GM21360 (cell line): ENCODE measurements at regions not wholly inside any gene's neighbourhood (a gene's known extent, or its start where the extent isn't known, plus 50 kb on each side); places are given as distances from the start of the nearest gene placed in this dataset.

Source experiments
- ATAC-seq: cut with Tn5 transposase; IDR thresholded peaks from one replicate; pipeline ENCODE4 v1.9.1; 2021; ENCODE audit warnings: mild to moderate bottlenecking, moderate library complexity; ENCODE audit not compliant: unreplicated experiment

DNA sequence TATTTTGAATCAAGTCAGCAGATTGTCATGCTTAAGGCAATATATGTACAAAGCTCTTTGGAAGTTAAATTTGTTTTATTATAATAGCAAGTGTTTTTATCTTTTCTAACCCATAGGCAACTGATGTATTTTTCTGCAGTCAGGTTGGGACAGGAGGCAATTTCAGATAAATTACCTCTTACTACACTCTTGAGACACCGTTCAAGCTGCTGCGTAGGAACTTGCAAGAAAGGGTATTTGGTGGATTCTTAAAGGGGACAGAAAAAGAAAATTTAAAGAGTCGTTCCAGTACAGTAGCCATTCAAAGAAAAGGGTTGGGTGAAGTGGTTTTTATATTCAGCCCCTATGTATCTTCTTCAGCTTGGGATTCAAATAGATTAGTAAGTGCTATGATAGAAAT lies 112.4 kb upstream of the APC start:
- no peak for ATAC-seq

DNA sequence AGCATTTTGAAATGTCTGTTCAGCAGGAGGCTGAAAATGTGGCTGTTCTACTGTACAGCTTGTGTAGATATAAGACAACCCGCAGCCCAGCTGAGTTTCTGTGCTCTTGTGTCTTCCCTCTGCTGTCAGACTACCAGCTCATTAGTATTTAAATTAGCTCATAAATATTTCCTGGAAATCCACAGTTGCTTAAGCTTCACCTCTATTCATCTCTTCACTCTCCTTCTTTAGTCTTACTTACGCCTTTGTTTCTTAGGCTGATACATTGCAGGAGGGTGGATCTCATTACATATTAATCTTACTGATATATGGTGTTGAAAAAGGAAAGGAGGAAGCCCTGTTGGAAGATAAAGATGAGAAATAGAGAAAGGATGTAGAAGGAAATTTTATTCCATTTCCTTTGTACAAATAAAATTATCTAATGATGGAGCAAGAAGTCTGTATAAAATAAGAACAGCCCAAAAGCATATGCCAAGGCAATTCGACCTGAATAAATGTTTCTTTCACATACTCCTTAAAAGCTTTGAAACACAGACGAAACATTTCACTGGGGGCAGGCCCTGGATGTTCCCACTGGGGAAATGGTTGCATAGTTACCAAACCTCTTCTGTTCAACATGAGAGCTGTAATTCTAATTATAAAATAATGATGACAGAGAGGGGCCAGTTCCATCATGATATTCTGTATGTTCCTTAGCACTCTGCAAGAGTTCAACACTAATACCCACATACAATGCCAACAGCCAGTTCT lies 111.8 kb upstream of the APC start:
- no peak for ATAC-seq

DNA sequence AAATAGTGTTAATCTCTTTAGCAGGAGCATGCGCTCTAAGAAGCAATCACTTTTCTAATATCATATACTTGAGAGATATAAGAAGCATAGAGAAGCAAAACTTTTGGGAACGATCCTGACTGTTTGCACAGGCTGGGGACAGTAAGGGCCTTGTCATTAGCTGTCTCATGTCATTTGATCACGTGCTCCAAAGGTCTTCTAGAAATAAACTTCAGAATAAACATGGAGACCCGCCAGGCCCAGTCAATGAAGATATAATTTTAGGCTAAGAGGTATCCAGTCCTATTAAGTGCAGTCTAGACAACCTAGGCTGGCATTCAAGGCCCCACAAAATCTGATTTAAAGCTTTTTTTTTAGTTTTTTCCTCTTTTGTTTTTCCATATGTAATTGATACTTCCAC lies 111.0 kb upstream of the APC start:
- ATAC-seq: no peak

DNA sequence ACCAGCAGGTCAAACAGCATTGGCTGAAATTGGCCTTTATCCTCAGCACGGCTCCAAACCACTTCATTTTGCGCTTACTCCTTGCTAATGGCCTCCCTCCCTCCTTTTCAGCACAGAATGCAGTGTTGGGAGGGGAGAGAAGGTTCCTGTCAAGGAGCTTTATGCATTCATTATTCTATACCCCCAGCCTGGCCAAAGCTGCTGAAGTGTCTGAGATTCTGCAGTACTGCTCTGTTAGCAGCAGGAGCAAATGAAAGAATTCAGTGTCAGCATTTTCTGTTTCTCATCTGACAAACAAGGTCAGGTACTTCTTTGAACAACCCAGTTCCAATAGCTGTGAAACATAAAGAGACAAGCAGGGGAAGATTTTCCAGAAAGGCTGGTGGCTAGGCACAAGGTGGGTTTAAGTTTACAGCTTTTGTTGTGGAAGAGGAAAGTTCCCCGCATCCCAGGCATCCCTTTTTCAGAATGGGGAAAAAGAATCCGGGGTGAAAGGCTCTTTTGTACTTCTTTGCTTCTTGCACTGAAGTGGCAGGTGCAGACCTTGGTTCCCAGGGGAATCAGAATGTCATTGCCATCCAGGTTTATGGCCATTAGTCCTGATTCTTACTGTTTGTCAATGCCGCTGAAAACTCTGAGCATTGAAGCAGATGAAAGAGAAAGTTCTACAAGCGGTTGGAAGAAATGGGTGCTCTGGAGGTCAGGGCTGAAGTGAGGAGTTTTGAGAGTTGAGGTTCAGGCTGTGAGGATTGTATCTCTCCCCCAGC lies 109.3 kb upstream of the APC start:
- no peak for ATAC-seq

DNA sequence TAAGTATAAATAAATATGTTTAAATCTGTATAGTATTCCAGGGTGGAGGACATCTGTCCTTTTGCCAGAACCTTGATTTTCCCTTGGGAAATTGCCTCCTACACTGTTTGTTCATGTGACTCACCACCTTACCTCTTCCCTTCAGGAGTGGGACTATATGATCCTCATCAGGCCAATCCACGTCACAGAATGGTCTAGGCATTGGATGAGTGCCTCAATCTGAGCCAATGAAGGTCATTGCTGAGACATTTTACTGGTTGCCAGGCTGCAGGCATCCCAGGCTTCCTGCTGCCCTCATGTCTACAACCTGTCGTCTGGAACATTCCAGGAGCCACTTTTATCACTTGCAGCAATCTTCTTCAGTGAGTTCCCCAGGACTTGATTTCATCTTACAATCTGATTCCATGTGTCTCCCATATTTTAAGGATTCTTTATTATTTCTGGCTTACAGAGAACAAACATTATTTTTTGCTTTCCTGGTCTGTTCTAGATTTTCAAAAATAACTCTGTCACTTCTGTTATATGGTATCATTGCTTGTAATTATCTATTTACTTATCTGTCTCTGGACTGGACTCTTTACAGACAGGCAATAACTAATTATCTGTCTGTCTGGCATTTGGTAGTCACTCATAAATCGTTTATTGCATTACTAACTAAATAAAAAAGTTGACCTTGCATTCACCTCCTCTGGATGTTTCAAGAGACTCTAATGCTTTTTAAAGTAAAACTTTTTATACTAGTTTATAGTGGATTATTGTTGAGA lies 107.3 kb upstream of the APC start:
- ATAC-seq: no peak

DNA sequence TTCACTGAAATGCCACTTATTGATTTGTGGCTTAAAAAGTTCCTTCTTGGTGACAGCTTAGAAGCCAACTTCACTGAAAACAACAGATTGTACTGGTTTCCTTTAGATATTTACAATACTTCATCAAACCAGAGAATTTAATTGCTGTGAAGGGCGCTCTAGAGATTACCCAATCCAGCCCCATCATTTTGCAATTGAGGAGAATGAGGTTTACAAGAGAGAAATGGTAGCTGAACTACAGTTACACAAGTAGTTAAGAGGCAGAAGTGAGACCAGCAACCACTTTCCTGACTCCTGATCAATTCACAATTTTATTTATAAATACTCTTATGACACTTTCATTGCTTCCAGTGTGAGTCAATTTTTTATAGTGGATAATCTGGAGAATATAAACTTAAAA lies 103.5 kb upstream of the APC start:
- no peak for ATAC-seq

DNA sequence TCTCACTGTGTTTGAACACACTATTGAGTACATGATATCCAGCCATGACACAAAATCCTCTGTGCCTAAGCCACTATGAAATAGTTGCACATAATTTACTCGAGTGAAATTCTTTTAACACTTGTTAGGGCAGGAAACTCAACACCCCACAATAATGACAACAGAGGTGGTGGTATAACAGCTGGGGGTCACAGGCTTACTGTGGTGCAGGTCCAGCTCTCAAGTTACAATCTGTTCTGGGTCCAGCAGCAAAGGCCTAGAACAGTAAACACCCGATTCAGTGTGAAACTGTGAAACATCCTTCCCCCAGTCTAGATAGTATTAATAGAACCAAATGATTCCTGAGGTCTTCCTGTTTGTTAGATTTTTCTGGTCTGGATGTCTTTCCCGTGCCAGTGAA lies 102.9 kb upstream of the APC start:
- ATAC-seq: no peak

DNA sequence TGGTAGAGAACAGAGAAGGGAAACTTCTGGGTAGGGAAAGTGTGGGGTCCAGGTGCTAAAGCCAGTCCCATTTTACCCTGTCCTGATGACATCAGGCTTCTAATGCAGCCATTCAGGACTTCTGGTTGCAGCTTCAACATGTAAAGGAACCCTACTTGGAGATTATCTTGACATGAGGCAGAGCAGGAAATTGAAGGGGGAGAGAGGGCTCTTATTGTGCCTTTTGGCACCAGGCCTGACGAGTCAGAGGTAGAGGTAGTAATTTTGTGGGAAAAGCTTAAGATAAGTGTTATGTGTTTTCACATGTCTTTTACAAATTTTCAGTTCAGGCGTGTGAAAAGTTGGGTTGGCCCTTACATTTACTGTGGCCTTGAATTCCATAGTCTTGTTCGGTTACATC lies 102.4 kb upstream of the APC start:
- ATAC-seq: no peak

DNA sequence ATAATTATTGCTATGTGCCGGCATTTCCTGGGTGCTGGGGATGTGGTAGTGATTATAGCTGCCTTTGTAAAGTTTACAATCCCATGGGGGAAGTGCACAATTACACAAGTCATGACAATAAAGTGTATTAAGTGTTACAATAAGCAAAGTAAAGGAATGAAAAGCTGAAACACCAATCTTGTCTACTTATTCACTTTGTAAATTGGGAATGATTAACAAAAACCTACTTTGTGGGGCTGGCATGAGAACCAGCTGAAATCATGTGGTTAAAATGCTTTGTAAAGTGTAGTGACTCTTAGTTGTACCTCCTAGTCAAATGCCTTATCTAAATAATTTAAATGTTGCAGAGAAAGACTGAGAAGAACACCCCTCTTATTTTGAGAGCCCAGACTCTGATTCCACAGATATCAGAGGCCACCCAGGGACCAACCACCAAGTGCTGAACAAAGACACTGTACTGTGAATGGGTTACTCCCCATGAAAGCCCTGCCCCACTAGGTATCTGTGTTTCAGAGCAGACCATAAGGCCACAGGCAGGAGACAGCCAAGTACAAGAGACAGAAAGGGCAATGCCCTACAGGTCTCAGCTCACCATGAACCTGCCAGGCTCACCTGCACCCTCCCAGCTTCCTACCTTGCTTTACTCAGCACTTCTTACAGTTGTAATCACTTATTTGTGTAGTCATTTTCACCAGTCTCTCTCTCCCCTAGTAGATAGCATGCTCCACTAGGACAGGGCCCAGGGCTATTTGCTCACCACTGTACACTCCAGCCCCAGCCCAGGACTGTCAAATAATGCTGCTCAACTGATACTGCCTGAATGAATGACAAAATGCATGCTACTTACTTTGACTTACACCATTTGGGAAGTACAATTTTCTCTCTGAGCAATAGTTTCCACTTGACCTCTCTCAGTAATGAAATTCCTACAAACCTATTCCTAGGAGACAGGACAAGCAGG lies 101.6 kb upstream of the APC start:
- ATAC-seq: no peak

DNA sequence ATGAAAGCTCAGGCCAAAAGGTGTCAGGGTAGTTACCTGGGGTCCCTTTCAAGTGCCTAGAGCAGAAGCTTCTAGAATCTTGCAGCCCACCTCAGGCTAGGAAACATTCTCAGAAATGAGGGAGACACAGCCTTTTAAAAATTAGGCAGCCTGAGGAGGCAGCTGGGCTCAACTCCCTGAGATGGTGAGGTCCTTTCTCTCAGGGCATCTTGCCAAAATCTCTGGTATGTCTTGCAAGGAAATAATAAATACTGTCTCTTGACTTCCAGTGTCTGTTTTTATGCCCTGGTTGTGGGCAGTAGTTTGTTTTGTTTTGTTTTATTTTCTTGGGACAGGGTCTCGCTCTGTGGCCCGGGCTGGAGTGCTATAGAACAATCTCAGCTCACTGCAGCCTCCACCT lies 100.9 kb upstream of the APC start:
- no peak for ATAC-seq

DNA sequence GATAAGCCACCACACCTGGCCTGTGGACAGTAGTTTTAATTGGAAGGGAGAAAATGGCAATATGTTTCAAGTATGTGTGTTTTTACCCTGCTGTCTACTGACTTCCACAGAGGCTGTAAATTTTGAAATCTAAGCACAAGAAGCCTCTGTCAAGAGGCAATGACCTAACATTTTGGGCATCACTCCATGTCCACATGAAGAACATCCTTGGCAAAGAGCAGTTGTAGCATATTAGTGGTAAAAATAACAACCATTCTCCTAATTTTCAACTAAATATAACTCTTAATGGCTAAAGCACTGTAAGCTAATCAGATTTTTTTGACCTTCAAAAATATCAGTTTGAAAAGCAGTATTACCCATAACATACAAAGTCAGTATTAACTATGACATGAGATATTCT lies 100.3 kb upstream of the APC start:
- no peak for ATAC-seq

DNA sequence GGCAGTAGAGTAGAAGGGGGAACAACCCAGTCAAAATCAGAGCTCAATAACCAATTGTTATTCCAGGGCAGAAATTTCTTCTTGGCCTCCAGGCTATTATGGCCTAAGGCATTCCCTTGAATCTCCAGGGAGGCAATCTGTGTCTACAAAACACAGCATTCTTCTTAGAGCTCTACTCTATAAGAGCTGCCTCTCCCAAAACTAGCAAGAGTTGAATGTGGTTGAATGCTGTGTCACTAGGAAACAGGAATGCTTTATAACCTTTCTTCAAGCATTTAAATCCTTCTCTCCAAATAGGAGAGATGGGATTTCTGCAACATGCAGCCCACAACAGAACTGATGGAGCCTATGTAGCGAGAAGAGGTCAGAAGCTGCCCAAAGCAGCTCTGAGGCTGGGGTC lies 97.1 kb upstream of the APC start:
- ATAC-seq: no peak

DNA sequence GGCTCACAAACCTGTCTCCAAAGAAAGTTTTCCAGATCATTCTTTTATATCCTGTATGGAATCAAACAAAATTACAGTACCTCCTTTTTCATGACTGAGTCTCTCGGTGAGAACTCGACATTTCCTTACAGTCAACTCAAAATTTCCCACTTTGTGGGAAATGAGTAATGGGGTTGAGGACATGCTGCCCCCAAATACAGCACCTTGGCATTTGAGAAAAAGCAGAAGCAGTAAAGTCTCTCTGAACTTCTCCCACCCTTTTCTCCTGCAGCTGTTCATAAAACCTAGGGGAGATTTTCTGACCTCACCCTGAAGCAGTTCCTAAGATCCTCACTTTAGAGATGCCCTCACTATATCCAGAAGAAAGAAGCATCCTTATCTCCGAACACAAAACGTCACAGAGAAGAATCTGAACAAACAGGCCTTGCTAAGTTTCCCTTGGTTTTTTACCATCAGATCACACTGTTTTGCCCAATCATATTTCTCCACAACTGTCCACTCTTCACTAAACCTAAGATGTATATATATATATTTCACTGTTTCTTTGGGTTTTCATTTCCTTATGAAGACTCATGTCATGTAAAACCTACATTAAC lies 96.1 kb upstream of the APC start:
- ATAC-seq: no peak

DNA sequence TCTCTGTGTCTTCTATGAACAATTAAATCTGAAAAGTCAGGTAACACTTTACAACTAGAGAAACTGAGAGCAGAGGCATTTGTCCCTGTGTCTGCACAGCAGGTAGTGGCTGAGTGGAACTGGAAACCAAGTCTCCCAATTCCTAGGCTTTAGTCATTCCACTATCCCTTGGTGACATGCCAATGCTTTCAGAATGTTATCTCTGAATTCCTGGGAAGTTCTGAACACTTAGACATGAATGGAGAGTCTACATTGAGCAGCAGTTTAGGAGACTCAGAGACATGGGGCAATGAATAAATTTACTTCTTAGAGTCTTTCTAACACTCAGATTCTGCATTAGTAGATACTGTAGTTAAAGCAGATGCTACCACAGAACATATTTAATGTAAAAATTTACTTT lies 94.8 kb upstream of the APC start:
- ATAC-seq: no peak

DNA sequence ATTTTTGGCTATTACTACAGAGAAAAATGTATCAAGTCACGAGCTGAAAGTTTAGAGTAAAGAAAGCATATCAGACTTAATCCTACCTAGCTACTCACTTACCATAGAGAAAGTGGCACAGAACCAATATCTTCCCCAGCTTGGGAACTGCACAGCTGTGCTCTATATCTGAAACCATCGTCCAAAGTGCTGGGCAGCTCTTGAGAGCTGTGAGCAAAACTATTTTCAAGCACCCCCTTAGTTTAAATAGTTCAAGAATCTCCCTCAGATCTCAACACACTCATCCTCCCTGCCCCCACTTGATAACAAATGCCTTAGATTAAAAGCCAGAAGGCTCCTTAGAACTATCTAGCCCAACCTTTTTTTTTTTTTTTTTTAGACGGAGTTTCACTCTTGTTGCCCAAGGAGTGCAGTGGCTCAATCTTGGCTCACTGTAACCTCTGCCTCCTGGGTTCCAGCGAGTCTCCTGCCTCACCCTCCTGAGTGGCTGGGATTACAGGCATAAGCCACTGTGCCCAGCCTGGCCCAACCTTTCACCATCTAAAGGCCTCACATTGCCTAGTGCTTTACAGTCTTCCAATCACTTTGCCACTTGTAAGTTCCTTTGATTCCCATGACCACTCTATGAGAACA lies 94.2 kb upstream of the APC start:
- no peak for ATAC-seq

DNA sequence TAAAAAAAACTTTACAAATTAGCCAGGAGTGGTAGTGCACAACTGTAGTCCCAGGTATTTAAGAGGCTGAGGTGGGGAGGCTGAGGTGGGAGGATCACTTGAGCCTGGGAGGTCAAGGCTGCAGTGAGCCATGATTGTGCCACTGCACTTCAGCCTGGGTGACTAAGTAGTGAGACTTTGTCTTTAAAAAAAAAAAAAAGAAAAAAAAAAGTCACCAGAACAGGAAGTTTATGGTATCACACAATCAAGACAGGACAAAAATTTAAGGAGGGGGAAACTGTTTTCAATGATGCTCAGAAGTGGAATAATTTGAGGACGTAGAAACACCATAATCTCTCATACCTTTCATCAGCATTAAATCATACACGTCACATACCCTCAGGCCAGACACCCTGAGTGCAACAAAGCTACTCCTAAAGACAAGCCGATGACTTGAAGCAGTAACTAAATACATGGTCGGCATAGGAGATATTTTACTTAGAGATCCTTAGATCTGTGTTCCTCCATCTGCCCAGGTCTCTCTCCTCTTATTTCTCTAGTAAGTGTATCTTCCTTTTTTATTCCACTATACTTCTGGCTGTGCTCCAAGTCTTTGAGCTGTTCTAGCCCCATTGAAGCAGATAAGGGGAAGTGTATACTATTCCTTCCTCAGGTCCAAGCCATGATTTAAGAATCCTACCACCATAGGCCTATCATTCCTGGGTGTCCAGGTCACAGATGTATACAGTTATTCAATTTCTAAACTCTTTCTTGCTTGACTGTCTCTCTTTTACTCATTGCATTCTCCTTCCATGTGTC lies 91.3 kb upstream of the APC start:
- ATAC-seq: no peak

DNA sequence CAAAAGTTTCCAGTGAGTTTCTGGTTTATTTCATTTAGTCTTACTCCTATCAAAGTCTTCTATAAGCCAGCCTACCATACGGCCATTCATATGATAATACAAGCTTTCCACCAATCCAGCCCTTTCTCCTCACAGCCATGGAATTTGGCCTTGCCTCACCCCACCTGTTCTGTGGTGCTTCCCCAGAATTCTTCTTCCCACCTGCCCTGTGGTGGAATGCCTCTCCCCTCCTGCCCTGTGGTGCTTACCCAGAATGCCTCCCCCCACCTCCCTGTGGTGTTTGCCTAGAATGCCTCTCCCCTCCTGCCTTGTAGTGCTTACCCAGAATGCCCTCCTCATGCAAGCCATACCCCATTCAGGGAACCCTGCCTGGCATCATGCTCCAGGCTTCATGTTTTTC lies 90.3 kb upstream of the APC start:
- ATAC-seq: no peak

DNA sequence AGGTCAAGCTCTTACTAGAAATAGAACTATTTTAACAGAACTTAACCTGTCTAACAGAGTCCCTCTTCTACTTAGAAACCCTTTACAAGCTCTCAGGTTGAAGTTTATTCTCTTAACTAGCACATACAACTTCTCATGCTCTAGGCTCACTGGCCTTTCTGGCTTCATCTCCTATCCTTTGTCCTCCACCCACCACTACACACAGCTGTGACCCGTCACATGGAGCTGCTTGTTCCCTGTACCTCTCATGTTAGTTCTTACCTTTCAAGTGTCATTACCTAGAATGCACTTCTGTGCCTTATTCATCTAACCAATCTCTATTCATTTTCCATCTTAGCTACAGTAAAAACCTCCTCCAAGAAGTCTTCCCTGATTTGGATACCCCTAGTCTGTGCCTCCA lies 89.4 kb upstream of the APC start:
- ATAC-seq: no peak

DNA sequence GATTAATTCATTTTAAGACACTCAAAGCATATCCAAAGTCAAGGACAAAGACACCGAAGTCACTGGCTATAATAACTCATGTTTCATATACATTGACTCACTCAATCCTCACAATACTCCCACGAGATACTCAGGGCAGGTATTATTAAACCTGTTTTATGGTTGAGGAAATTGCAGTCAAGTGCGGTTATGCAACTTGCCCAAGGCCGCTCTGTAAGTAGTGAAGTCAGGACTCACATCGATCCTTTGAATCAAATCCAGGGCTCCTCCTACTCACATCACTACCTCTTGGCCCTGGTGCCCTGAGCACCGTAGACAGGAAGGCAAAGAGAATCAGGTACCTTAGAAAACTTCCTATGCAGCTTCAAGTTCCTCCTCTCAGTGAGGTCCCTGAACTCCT lies 87.8 kb upstream of the APC start:
- ATAC-seq: no peak
